OCI-LY1 (cell line): ENCODE measurements at regions not wholly inside any gene's neighbourhood (a gene's known extent, or its start where the extent isn't known, plus 50 kb on each side); places are given as distances from the start of the nearest gene placed in this dataset.

ENCODE experiments used
- EZH2 ChIP-seq: fragments of 200-600 bp; sonication (generic), shearing (Covaris generic); IDR thresholded peaks from 2 replicates; pipeline ENCODE4 v1.8.0; 2017; ENCODE audit warnings: borderline replicate concordance, mixed run types, mild to moderate bottlenecking, antibody characterized with exemption, low read length, moderate library complexity, mixed read lengths
- TF ChIP-seq, protein P1 (sequence below): fragments of 200-600 bp; sonication (generic), shearing (Covaris generic); IDR thresholded peaks from 2 replicates; pipeline ENCODE4 v1.5.1; 2017; ENCODE audit warnings: mild to moderate bottlenecking, antibody characterized with exemption, low read length, moderate library complexity, mixed read lengths

- TF ChIP-seq, protein P1, sequence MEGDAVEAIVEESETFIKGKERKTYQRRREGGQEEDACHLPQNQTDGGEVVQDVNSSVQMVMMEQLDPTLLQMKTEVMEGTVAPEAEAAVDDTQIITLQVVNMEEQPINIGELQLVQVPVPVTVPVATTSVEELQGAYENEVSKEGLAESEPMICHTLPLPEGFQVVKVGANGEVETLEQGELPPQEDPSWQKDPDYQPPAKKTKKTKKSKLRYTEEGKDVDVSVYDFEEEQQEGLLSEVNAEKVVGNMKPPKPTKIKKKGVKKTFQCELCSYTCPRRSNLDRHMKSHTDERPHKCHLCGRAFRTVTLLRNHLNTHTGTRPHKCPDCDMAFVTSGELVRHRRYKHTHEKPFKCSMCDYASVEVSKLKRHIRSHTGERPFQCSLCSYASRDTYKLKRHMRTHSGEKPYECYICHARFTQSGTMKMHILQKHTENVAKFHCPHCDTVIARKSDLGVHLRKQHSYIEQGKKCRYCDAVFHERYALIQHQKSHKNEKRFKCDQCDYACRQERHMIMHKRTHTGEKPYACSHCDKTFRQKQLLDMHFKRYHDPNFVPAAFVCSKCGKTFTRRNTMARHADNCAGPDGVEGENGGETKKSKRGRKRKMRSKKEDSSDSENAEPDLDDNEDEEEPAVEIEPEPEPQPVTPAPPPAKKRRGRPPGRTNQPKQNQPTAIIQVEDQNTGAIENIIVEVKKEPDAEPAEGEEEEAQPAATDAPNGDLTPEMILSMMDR, result no peak
- no peak for TF ChIP-seq EZH2
Observed at GRCh38 chr6:165206798-165207197, 102.6 kb downstream of the C6orf118 start.
